Duodenal mucosa (tissue), 2 donors: ENCODE measurements at regions not wholly inside any gene's neighbourhood (a gene's known extent, or its start where the extent isn't known, plus 50 kb on each side); places are given as distances from the start of the nearest gene placed in this dataset.

Experiments
- H3K27ac ChIP-seq: one replicate; pipeline ENCODE4 v1.7.0; 2013; ENCODE audit warnings: low read depth, low read length
- H3K27me3 ChIP-seq, 2 donors: one replicate each; pipeline ENCODE4 v1.7.0; 2013; ENCODE audit warnings: low read length in 2 of 2, control low read depth in 1 of 2; ENCODE audit not compliant: insufficient read depth in 2 of 2, control insufficient read depth in 1 of 2
- H3K36me3 ChIP-seq, 2 donors: one replicate each; pipeline ENCODE4 v1.7.0; 2013; ENCODE audit warnings: low read length in 2 of 2, control low read depth in 1 of 2; ENCODE audit not compliant: insufficient read depth in 2 of 2, control insufficient read depth in 1 of 2
- H3K4me1 ChIP-seq, 2 donors: one replicate each; pipeline ENCODE4 v1.7.0; 2013; ENCODE audit warnings: low read length in 2 of 2, control low read depth in 1 of 2; ENCODE audit not compliant: insufficient read depth in 2 of 2, control insufficient read depth in 1 of 2
- H3K4me3 ChIP-seq, 2 donors: one replicate each; pipeline ENCODE4 v1.7.0; 2013; ENCODE audit warnings: low read length in 2 of 2, low read depth in 1 of 2
- H3K9ac ChIP-seq, 2 donors: one replicate each; pipeline ENCODE4 v1.7.0; 2013; ENCODE audit warnings: low read length in 2 of 2, low read depth in 1 of 2
- H3K9me3 ChIP-seq, 2 donors: one replicate each; pipeline ENCODE4 v1.7.0; 2013; ENCODE audit warnings: low read length in 2 of 2, control low read depth in 1 of 2; ENCODE audit not compliant: control insufficient read depth in 1 of 2

DNA sequence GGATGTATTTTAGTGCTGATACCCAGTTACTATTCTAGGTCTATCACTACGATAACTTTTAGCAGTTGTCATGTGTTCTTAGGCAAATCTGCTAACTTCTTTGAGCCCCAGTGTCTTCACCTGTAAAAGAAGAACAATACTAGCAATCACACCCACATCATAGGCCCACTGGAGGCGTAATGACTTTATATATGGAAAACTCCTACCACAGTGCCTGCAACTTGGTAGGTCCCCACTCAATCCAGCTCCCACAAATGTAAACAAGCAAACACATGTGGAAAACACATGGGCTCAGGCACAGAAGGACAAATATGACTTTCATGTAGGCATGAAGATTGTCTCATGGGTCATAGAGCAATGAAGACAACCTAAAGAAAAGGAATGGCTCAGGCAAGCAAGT is 115.8 kb downstream of the TBX19 start:
- Histone ChIP-seq H3K27me3 (no peaks in the 10 kb centered on the region), H3K36me3 (no peaks in the 10 kb centered on the region), H3K4me1 (peaks cover 0 to 5% of the 10 kb centered on the region in 2 donors), H3K9ac (no peak overlapping the region), H3K4me3 (no peak overlapping the region), H3K9me3 (no peaks in the 10 kb centered on the region), H3K27ac (no peak overlapping the region)

DNA sequence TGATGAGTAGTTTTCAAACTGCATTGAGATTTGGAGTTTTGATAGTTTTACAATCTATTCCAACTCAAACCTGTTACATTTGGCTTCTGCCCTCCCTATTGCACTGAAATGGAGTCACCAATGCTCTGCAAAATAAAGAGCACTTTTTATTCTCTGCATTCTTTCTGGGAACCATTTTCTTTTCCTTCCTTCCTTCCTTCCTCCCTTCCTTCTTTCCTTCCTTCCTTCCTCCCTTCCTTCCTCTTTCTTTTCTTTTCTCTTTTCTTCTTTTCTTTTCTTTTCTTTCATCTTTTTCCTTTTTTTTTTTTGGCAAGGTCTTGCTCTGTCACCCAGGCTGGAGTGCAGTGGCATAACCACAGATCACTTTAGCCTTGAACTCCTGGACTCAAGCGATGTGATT is 114.2 kb downstream of the TBX19 start:
- Histone ChIP-seq H3K9ac (no peak overlapping the region), H3K9me3 (no peaks in the 10 kb centered on the region), H3K27ac (no peak overlapping the region), H3K36me3 (no peaks in the 10 kb centered on the region), H3K27me3 (no peaks in the 10 kb centered on the region), H3K4me1 (peaks cover 0 to 5% of the 10 kb centered on the region in 2 donors), H3K4me3 (no peak overlapping the region)

DNA sequence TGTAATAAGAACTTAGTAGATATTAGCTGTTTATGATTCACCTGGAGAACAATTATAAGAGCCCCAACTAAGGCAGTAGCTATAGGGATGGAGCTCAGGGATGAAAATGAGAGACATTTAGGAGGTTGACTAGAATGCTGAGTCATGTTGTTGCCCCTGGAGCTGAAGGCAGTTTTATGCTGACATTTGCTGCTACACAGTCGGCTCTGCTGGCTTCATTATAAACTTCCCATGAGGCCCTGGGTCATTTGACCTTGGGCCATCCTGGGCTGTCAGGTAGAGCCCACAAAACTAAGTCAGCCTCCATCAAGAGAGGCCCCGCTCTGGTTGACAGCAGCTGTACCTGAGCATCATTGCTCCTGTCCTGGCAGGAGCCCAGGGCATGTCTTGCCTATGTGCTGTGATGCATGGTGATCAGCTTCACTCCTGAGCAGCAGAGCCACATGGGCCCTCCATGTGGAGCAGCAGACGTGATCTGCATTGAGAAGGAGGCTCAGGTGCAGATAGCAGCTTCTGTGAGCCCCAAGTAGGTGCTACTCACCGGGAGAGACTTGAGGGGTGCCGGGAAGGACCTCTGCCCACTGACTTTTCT is 112.4 kb downstream of the TBX19 start:
- Histone ChIP-seq H3K27ac (no peak overlapping the region), H3K9ac (no peak overlapping the region), H3K9me3 (no peaks in the 10 kb centered on the region), H3K4me1 (no peaks in the 10 kb centered on the region), H3K27me3 (no peaks in the 10 kb centered on the region), H3K36me3 (no peaks in the 10 kb centered on the region), H3K4me3 (no peak overlapping the region)

DNA sequence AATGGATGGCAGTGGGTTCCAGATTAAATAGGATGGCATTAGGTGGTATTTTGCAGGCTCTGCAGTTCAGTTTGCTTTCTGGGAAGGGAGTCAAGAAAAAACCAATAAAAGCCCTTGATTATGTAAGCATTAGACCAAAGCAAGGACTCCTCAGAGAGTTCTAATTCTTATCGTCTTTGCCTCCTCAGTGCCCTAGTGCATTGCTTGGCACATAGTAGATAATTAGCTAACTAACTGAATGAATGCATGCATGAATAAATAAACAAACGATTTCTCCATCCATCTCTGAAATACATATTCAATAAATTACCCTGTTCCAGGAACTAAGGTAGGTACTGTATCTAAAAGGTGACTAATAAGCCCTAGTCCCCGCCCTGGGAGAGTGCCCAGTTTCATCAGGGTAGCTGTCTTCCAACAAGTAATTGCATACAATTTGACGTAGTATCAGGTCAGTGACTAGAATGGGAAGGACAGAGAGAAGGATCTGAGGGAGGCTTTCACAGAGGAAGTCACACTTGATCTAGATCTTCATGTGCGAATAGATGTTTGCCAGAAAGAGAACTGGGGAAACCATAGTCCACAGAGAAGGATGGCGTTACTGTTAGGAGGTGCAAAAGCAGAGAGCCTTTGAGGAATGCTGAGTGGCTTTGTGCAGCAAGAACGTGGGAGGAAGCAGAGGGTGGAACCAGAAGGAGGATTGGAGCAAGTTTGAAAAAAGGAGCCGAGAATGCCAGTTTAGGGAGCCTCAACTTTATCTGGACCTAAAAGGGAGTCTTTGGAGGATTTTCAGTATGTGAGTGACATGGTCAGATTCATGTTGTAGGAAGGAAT is 111.4 kb downstream of the TBX19 start:
- Histone ChIP-seq H3K9ac (no peak overlapping the region), H3K4me3 (no peak overlapping the region), H3K36me3 (no peaks in the 10 kb centered on the region), H3K27me3 (no peaks in the 10 kb centered on the region), H3K4me1 (peaks cover 0 to 6% of the 10 kb centered on the region in 2 donors), H3K27ac (no peak overlapping the region), H3K9me3 (no peaks in the 10 kb centered on the region)

DNA sequence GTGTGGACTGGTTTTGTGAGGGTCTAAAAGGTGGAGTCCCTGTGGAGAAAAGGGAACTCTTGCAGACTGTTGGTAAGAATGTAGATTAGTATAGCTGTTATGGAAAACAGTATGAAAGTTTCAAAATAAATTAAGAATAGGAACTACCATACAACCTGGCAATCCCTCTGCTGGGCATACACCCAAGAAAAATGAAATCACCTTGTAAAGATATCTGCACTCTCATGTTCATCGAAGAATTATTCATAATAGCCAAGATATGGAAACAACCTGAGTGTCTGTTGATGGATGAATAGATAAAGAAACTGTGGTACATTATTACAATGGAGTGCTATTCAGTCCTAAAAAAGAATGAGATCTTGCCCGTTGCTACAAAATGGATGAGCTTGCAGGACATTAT is 109.6 kb downstream of the TBX19 start:
- Histone ChIP-seq H3K36me3 (no peaks in the 10 kb centered on the region), H3K4me3 (no peak overlapping the region), H3K27ac (no peak overlapping the region), H3K27me3 (peaks cover 3 to 4% of the 10 kb centered on the region in 2 donors), H3K9ac (no peak overlapping the region), H3K9me3 (no peaks in the 10 kb centered on the region), H3K4me1 (peaks cover 0 to 10% of the 10 kb centered on the region in 2 donors)

DNA sequence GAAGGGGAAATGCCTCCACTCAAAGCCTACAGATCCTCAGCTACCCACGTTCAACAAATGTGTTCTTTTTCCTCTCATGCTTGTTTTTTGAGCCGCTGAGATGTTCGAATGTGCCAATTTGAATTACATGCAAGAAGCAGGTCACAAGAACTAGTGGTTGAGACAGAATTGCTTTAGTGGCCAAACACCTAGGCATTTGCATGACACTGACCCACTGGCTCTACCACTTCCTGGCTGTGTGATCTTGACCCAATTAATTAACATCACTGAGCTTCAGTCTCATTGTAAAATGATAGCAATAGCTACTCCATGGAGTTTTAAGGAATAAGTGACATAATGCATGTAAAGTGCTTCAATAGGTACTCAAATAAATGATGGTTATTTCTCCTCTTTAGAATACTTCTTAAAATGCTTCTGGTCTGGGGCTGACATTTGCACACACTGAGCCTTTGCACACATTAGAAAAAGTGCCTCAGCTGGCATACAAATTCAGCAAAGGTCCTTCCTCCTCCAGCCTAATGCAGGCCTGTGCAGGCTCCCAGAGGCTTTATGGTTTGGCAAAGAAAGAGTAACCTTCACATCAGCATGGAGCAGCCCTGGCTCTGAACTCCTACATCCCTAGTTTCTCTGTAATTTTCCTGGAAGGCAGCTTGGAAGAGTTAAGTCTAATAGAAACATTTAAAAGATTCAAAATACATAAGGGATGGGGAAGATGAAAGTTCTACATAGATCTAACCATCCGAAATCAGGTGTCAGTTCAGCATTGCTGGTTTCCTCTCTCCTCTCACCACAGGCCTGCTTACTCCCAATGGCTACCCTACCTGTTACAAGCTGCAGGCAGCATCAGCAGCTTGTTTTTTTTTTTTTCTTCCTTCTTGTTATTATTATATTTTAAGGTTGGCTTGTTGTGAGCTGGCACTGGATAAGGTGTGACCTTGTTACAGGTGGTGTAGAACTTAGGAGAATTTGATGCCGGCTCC is 107.4 kb downstream of the TBX19 start:
- Histone ChIP-seq H3K36me3 (no peaks in the 10 kb centered on the region), H3K27me3 (peaks cover 3 to 4% of the 10 kb centered on the region in 2 donors), H3K4me1 (peaks cover 0 to 10% of the 10 kb centered on the region in 2 donors), H3K27ac (no peak overlapping the region), H3K9me3 (no peaks in the 10 kb centered on the region), H3K9ac (no peak overlapping the region), H3K4me3 (peak overlapping the region in 1 of 2 donors; percentile 13)

DNA sequence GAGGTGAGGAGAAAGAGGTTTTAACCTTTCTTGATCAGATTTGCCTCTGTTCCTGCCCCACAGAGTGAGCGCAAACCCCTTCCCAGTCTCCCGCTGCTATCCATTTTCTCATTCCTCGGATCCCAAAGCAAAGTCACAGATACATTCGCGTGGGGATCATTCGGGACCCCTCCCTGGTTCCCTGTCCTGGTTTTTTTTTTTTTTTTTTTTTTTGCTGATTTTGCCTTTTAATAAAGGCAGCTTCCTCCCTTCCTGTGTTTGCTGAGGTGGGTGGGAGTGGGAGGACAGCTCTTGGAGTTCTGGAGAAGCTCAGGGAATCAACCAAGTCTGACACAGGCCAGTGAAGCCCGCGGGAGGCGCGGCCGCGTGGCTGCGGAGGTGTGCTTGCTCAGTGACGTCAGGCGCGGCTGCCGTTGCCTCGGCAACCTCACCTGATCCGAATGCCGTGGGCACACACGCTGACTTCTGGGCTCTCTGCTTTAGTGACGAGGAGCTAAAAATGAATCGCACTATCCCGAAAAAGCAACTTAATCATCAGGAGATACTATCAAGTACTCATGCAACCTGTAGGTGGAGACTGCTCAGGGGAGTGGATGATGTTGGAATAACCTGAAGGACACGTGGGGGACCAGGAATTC is 106.4 kb downstream of the TBX19 start:
- no peak overlapping the region for H3K9ac ChIP-seq
- H3K4me1 ChIP-seq = peaks cover 0 to 10% of the 10 kb centered on the region in 2 donors
- peaks cover 3 to 4% of the 10 kb centered on the region in 2 donors for H3K27me3 ChIP-seq
- H3K9me3 ChIP-seq = no peaks in the 10 kb centered on the region
- no peak overlapping the region for H3K27ac ChIP-seq
- H3K36me3 ChIP-seq = no peaks in the 10 kb centered on the region
- H3K4me3 ChIP-seq = peak overlapping the region in 1 of 2 donors; percentile 13

DNA sequence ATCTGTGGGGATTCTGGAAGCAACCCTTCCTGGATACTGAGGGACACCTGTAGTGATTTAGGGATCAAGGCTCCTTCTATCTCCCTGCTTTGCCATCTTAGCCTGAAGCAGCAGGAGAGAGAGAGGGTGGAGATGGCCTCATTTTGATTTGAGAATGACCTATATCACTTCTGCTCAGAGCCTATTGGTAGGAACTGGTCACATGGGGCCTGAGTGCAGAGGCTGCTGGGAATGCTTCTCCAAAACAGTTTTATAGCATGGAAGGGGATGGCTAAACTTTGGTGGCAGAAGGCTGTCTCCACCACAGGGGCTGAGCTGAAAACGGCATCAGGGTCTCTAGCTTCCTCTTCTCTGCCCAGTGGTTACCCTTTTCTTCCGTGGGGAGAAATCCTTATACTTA is 105.8 kb downstream of the TBX19 start:
- Histone ChIP-seq H3K9ac (no peak overlapping the region), H3K4me1 (peaks cover 0 to 10% of the 10 kb centered on the region in 2 donors), H3K4me3 (no peak overlapping the region), H3K27me3 (peaks cover 3 to 4% of the 10 kb centered on the region in 2 donors), H3K36me3 (no peaks in the 10 kb centered on the region), H3K27ac (no peak overlapping the region), H3K9me3 (no peaks in the 10 kb centered on the region)

DNA sequence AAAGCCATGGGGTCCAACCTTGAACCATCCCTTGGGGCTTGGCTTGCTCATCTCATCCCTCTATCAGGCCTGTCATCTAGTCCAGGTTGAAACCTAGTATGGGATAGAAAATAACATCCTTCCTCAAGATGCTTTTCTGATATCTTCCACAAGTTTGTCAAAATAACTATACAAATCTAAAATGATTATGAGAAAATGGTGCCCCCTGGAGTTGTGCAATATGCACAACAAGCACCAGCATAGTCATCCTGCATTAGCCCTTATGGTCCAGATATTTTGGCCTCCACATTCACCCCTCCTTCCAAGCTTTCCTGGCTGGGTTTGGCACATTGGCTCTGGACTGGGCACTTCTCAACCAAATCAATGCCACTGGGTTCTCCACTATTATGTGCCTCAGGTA is 101.2 kb downstream of the TBX19 start:
- Histone ChIP-seq H3K4me3 (no peak overlapping the region), H3K36me3 (no peaks in the 10 kb centered on the region), H3K4me1 (peaks cover 0 to 2% of the 10 kb centered on the region in 2 donors), H3K27me3 (peaks cover 3 to 4% of the 10 kb centered on the region in 2 donors), H3K9me3 (no peaks in the 10 kb centered on the region), H3K27ac (no peak overlapping the region), H3K9ac (no peak overlapping the region)
